B cell (primary cell): ENCODE measurements at regions not wholly inside any gene's neighbourhood (a gene's known extent, or its start where the extent isn't known, plus 50 kb on each side); places are given as distances from the start of the nearest gene placed in this dataset.

Source experiments
- ATAC-seq: fragments of 200-7000 bp; cut with Tn5 transposase; one replicate; pipeline ENCODE4 v1.10.0; 2021; ENCODE audit warnings: low read depth, mild to moderate bottlenecking, moderate number of reproducible peaks, moderate library complexity
- CTCF ChIA-PET: fragments of 350-600 bp; sonication (Branson Sonifier 250); formaldehyde crosslinking; loops from one replicate; lab custom pipeline; 2021; ENCODE audit warnings: antibody characterized with exemption, inconsistent platforms; lab: Charles Lee
- POLR2A ChIA-PET: fragments of 350-600 bp; sonication (Branson Sonifier 250); formaldehyde crosslinking; loops from one replicate; lab custom pipeline; 2021; ENCODE audit warnings: antibody characterized with exemption; lab: Charles Lee
- DNase-seq: peaks from one replicate; pipeline ENCODE4 v3.0.0; 2013
- H2AFZ ChIP-seq: 2 replicates; pipeline ENCODE4 v1.6.1; 2012; ENCODE audit warnings: mild to moderate bottlenecking, low read depth, low read length; ENCODE audit not compliant: insufficient read depth, poor library complexity, severe bottlenecking
- H3K27ac ChIP-seq, 2 donors: 1 replicate in 1 of 2; 2 replicates in 1 of 2; pipeline ENCODE4 v1.5.1; 2012 to 2013; ENCODE audit warnings: low read length in 2 of 2, mild to moderate bottlenecking in 2 of 2, moderate library complexity in 1 of 2
- H3K27me3 ChIP-seq, 4 experiments: fragments of 200-600 bp in 1 of 4; sonication (generic) in 1 of 4; replicated peaks in 1 of 4; 1 replicate in 2 of 4; 2 replicates in 2 of 4; pipeline versions ENCODE4 v1.6.1 to v1.7.0; 2013 to 2016; ENCODE audit warnings: low read length in 3 of 4, mild to moderate bottlenecking in 2 of 4, mixed read lengths in 1 of 4, moderate library complexity in 1 of 4; ENCODE audit not compliant: insufficient read depth in 4 of 4, control insufficient read depth in 3 of 4; ENCODE audit errors: control extremely low read depth in 1 of 4
- H3K36me3 ChIP-seq, 2 experiments: replicated peaks in 1 of 2; 1 replicate in 1 of 2; 2 replicates in 1 of 2; pipeline versions ENCODE4 v1.6.1 to v1.7.1; 2013; ENCODE audit warnings: low read length in 1 of 2; ENCODE audit not compliant: insufficient read depth in 2 of 2, control insufficient read depth in 1 of 2; ENCODE audit errors: control extremely low read depth in 1 of 2, extremely low read depth in 1 of 2
- H3K4me1 ChIP-seq, 2 donors: fragments of 200-600 bp in 1 of 2; sonication (generic) in 1 of 2; 1 replicate in 1 of 2; 2 replicates in 1 of 2; pipeline versions ENCODE4 v1.5.1 to v1.6.1; 2013 to 2017; ENCODE audit warnings: low read length in 2 of 2; ENCODE audit not compliant: control insufficient read depth in 2 of 2, insufficient read depth in 2 of 2
- H3K4me2 ChIP-seq: replicated peaks from 2 replicates; pipeline ENCODE3; 2012; ENCODE audit warnings: mild to moderate bottlenecking, low read depth, low read length; ENCODE audit not compliant: poor library complexity, severe bottlenecking
- H3K4me3 ChIP-seq, 5 experiments: fragments of 200-600 bp in 1 of 5; sonication (generic) in 1 of 5; 1 replicate in 3 of 5; 2 replicates in 2 of 5; pipeline versions ENCODE4 v1.5.1 to v1.7.0; 2011 to 2016; ENCODE audit warnings: low read length in 4 of 5, mild to moderate bottlenecking in 4 of 5, low read depth in 2 of 5, control low read depth in 1 of 5, moderate library complexity in 1 of 5; ENCODE audit not compliant: insufficient read depth in 1 of 5; ENCODE audit errors: control extremely low read depth in 1 of 5, extremely low read depth in 1 of 5
- H3K79me2 ChIP-seq: fragments of 200-600 bp; sonication (generic); one replicate; pipeline ENCODE4 v1.6.0; 2016; ENCODE audit warnings: low read length; ENCODE audit not compliant: control insufficient read depth, insufficient read depth
- H3K9ac ChIP-seq: fragments of 200-600 bp; sonication (generic); 2 replicates; pipeline ENCODE4 v1.6.1; 2017; ENCODE audit warnings: mild to moderate bottlenecking, low read length, moderate library complexity
- H3K9me3 ChIP-seq, 3 donors: one replicate each; pipeline versions ENCODE4 v1.6.1 to v1.7.1; 2013; ENCODE audit warnings: low read length in 2 of 3; ENCODE audit not compliant: control insufficient read depth in 2 of 3, insufficient read depth in 1 of 3; ENCODE audit errors: control extremely low read depth in 1 of 3
- H4K20me1 ChIP-seq: 2 replicates; pipeline ENCODE4 v1.6.0; 2012; ENCODE audit warnings: mild to moderate bottlenecking, low read length; ENCODE audit not compliant: insufficient read depth, control insufficient read depth, poor library complexity, severe bottlenecking
- H3K27ac Mint-ChIP-seq: one replicate; pipeline ENCODE4 v1.8.0; 2021; ENCODE audit warnings: mixed read lengths
- H3K27me3 Mint-ChIP-seq: one replicate; pipeline ENCODE4 v1.8.0; 2021; ENCODE audit warnings: mixed read lengths
- H3K4me1 Mint-ChIP-seq: one replicate; pipeline ENCODE4 v1.8.0; 2021; ENCODE audit warnings: mixed read lengths
- H3K4me3 Mint-ChIP-seq: one replicate; pipeline ENCODE4 v1.8.0; 2021; ENCODE audit warnings: mixed read lengths
- H3K9me3 Mint-ChIP-seq: one replicate; pipeline ENCODE4 v1.8.0; 2022; ENCODE audit warnings: mixed read lengths; ENCODE audit not compliant: insufficient read depth
- EZH2 ChIP-seq: IDR thresholded peaks from 2 replicates; pipeline ENCODE4 v1.6.1; 2012; ENCODE audit warnings: borderline replicate concordance, low read depth, mild to moderate bottlenecking, moderate library complexity, low read length; ENCODE audit not compliant: insufficient read depth, poor library complexity, severe bottlenecking
- WGBS: methylation state at CpG from one replicate; pipeline ENCODE4 v1.1.5; 2013; ENCODE audit warnings: missing lambda C conversion rate; ENCODE audit not compliant: insufficient coverage; 5-methylcytosine and 5-hydroxymethylcytosine counted together
- intact Hi-C: fragments of 100-400 bp; cut with micrococcal nuclease; formaldehyde crosslinking; loops from one replicate; pipeline ENCODE4 v1.10.0; 2022
- TF ChIP-seq, protein P1 (sequence below): fragments of 200-600 bp; IDR thresholded peaks from one replicate; pipeline ENCODE4 v1.8.0; 2022; ENCODE audit warnings: antibody characterized with exemption, mild to moderate bottlenecking

- H3K4me2 ChIP-seq, result no peak overlapping the region
- no peak for DNase-seq
- no peaks in the 10 kb centered on the region for H4K20me1 ChIP-seq
- intact Hi-C loops, result no loop called here
- no peak overlapping the region for H3K9ac ChIP-seq
- no peak for ATAC-seq
- H3K27me3 Mint-ChIP-seq, result peaks cover 28% of the 10 kb centered on the region
- H3K27ac ChIP-seq, result no peak overlapping the region
- H3K9me3 Mint-ChIP-seq, result no peaks in the 10 kb centered on the region
- H3K79me2 ChIP-seq, result no peaks in the 10 kb centered on the region
- no peak overlapping the region for H2AFZ ChIP-seq
- 91% methylated on average over 11 of the region's 18 CpGs for WGBS
- POLR2A ChIA-PET, result no interaction called here
- no peaks in the 10 kb centered on the region for H3K4me1 ChIP-seq
- H3K36me3 ChIP-seq, result no peaks in the 10 kb centered on the region
- no peak overlapping the region for H3K4me3 Mint-ChIP-seq
- H3K9me3 ChIP-seq, result peaks cover 0 to 4% (median 0%) of the 10 kb centered on the region in 3 donors
- H3K27ac Mint-ChIP-seq, result no peak overlapping the region
- TF ChIP-seq, protein P1, sequence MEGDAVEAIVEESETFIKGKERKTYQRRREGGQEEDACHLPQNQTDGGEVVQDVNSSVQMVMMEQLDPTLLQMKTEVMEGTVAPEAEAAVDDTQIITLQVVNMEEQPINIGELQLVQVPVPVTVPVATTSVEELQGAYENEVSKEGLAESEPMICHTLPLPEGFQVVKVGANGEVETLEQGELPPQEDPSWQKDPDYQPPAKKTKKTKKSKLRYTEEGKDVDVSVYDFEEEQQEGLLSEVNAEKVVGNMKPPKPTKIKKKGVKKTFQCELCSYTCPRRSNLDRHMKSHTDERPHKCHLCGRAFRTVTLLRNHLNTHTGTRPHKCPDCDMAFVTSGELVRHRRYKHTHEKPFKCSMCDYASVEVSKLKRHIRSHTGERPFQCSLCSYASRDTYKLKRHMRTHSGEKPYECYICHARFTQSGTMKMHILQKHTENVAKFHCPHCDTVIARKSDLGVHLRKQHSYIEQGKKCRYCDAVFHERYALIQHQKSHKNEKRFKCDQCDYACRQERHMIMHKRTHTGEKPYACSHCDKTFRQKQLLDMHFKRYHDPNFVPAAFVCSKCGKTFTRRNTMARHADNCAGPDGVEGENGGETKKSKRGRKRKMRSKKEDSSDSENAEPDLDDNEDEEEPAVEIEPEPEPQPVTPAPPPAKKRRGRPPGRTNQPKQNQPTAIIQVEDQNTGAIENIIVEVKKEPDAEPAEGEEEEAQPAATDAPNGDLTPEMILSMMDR, result no peak
- TF ChIP-seq EZH2, result no peak
- peaks cover 0 to 5% (median 0%) of the 10 kb centered on the region in 4 experiments for H3K27me3 ChIP-seq
- H3K4me1 Mint-ChIP-seq, result no peaks in the 10 kb centered on the region
- no peak overlapping the region for H3K4me3 ChIP-seq
- CTCF ChIA-PET, result interaction anchor here (2.5 to 2.8 kb wide), 3 partner anchors 10 to 180 kb away, joined by 14 to 15 read pairs (median 14); no protein-coding TSS in a partner anchor
Measured at GRCh38 chr16:85429776-85430522, 183.2 kb upstream of the GSE1 start.
